PC-9 (cell line): ENCODE measurements at regions not wholly inside any gene's neighbourhood (a gene's known extent, or its start where the extent isn't known, plus 50 kb on each side); places are given as distances from the start of the nearest gene placed in this dataset.

Source experiments
- BruUV-seq: library from RNA; stranded (reverse); fragments of 400-500 nt; replicated peaks from 2 replicates; lab custom pipeline; 2021; lab: Mats Ljungman, UMichigan
- CTCF ChIA-PET: fragments of 300-600 bp; sonication (Branson Sonifier 250); formaldehyde crosslinking; loops from one replicate; lab custom pipeline; 2022; ENCODE audit warnings: antibody characterized with exemption; lab: Charles Lee
- POLR2A ChIA-PET: fragments of 300-600 bp; sonication (Branson Sonifier 250); formaldehyde crosslinking; loops from one replicate; lab custom pipeline; 2022; ENCODE audit warnings: antibody characterized with exemption; ENCODE audit not compliant: unreplicated experiment; lab: Charles Lee
- DNase-seq, 2 experiments: peaks; one replicate each; pipeline versions ENCODE4 v3.0.0 to v3.0.0-alpha.2; 2015 to 2022; ENCODE audit warnings: mixed read lengths in 1 of 2
- H2AFZ ChIP-seq: fragments of 200-600 bp; sonication (generic); 2 replicates; pipeline ENCODE4 v1.8.1; 2017; ENCODE audit warnings: antibody characterized with exemption
- H3F3A ChIP-seq: fragments of 200-600 bp; sonication (generic); 2 replicates; pipeline ENCODE4 v1.8.1; 2017; ENCODE audit warnings: antibody characterized with exemption, mild to moderate bottlenecking, low read depth; ENCODE audit not compliant: insufficient read depth
- H3K27ac ChIP-seq: fragments of 200-600 bp; sonication (generic); 2 replicates; pipeline ENCODE4 v1.6.1; 2016; ENCODE audit warnings: mixed run types
- H3K27me3 ChIP-seq: fragments of 200-600 bp; sonication (generic); 2 replicates; pipeline ENCODE4 v1.6.1; 2016; ENCODE audit warnings: low read depth, mixed run types; ENCODE audit not compliant: insufficient read depth
- H3K36me3 ChIP-seq: fragments of 200-600 bp; sonication (generic); 2 replicates; pipeline ENCODE4 v1.6.1; 2016; ENCODE audit warnings: low read depth, mixed run types
- H3K4me1 ChIP-seq: fragments of 200-600 bp; sonication (generic); replicated peaks from 2 replicates; pipeline ENCODE4 v1.6.1; 2016; ENCODE audit warnings: mixed run types; ENCODE audit not compliant: insufficient read depth
- H3K4me2 ChIP-seq: fragments of 200-600 bp; sonication (generic); 2 replicates; pipeline ENCODE4 v1.6.1; 2017; ENCODE audit warnings: mixed run types
- H3K4me3 ChIP-seq: fragments of 200-600 bp; sonication (generic); 2 replicates; pipeline ENCODE4 v1.6.1; 2016; ENCODE audit warnings: mixed run types
- H3K79me2 ChIP-seq: fragments of 200-600 bp; sonication (generic); 2 replicates; pipeline ENCODE4 v1.6.1; 2017; ENCODE audit warnings: low read depth, mixed run types
- H3K9me2 ChIP-seq: fragments of 200-600 bp; sonication (generic); 2 replicates; pipeline ENCODE4 v1.8.1; 2017; ENCODE audit warnings: mild to moderate bottlenecking; ENCODE audit not compliant: insufficient read depth
- H3K9me3 ChIP-seq: fragments of 200-600 bp; sonication (generic); 2 replicates; pipeline ENCODE4 v1.8.1; 2016; ENCODE audit warnings: low read depth; ENCODE audit not compliant: insufficient read depth
- H4K20me1 ChIP-seq: fragments of 200-600 bp; sonication (generic); 2 replicates; pipeline ENCODE4 v1.8.1; 2017; ENCODE audit not compliant: insufficient read depth
- CTCF ChIP-seq: fragments of 200-600 bp; sonication (generic); conservative IDR thresholded peaks from 2 replicates; pipeline ENCODE4 v1.6.1; 2017; ENCODE audit warnings: mixed run types, antibody characterized with exemption, mild to moderate bottlenecking, moderate library complexity
- EZH2 ChIP-seq: fragments of 200-600 bp; sonication (generic); IDR thresholded peaks from 2 replicates; pipeline ENCODE4 v1.8.0; 2017; ENCODE audit warnings: antibody characterized with exemption, low read depth
- intact Hi-C: fragments of 100-400 bp; cut with micrococcal nuclease; formaldehyde crosslinking; loops from one replicate; pipeline ENCODE4 v1.10.0; 2022; ENCODE audit not compliant: unreplicated experiment

DNA sequence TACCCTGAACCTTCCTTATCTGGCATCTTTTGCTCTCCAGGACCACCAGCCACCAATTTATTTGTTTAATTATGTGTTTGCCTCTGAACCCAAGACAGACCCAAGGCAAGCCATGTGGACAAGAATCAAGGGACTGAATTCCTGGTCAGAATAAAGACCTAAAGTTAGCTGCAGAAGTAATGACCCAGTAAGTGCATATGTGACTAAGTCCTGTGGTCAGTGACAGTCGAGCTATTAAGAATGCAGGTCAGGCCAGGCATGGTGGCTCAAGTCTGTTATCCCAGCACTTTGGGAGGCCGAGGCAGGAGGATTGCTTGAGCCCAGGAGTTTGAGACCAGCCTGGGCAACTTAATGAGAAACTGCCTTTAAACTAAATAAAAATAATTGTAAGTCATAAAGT, 139.4 kb downstream of the CCDC71L start:
- Histone ChIP-seq H3K9me3 (no peaks in the 10 kb centered on the region), H3K4me1 (no peaks in the 10 kb centered on the region), H3K9me2 (no peaks in the 10 kb centered on the region), H3K4me2 (no peak overlapping the region), H2AFZ (no peak overlapping the region; the same call in 1 of the 2 replicates), H4K20me1 (no peaks in the 10 kb centered on the region), H3K27ac (no peak overlapping the region), H3K4me3 (no peak overlapping the region), H3K27me3 (no peaks in the 10 kb centered on the region), H3F3A (no peaks in the 10 kb centered on the region), H3K36me3 (no peaks in the 10 kb centered on the region), H3K79me2 (no peaks in the 10 kb centered on the region)
- no TSS peak for BruUV-seq
- intact Hi-C loops, result no loop called here
- no peak for DNase-seq
- POLR2A ChIA-PET, result interaction anchor here (0.6 kb wide), 1 partner anchor 1558 kb away, joined by 6 read pairs; no protein-coding TSS in a partner anchor
- no peak for TF ChIP-seq CTCF
- no peak for TF ChIP-seq EZH2
- CTCF ChIA-PET, result no interaction called here

- H2AFZ ChIP-seq, result no peak overlapping the region; the same call in 1 of the 2 replicates
- H3F3A ChIP-seq, result no peaks in the 10 kb centered on the region
- no peak for DNase-seq
- POLR2A ChIA-PET, result interaction anchor here (0.6 kb wide), 1 partner anchor 1559 kb away, joined by 6 read pairs; no protein-coding TSS in a partner anchor
- no peaks in the 10 kb centered on the region for H3K27me3 ChIP-seq
- H3K79me2 ChIP-seq, result no peaks in the 10 kb centered on the region
- BruUV-seq, result no TSS peak
- no peaks in the 10 kb centered on the region for H3K9me2 ChIP-seq
- intact Hi-C loops, result no loop called here
- H3K4me2 ChIP-seq, result no peak overlapping the region
- no peaks in the 10 kb centered on the region for H4K20me1 ChIP-seq
- H3K4me3 ChIP-seq, result no peak overlapping the region
- no peaks in the 10 kb centered on the region for H3K9me3 ChIP-seq
- no peaks in the 10 kb centered on the region for H3K36me3 ChIP-seq
- CTCF ChIA-PET, result no interaction called here
- H3K27ac ChIP-seq, result no peak overlapping the region
- no peaks in the 10 kb centered on the region for H3K4me1 ChIP-seq
- no peak for TF ChIP-seq EZH2
- TF ChIP-seq CTCF, result no peak
These were observed 139.9 kb downstream of the CCDC71L start for GRCh38 chr7:106520962-106521514.

DNA sequence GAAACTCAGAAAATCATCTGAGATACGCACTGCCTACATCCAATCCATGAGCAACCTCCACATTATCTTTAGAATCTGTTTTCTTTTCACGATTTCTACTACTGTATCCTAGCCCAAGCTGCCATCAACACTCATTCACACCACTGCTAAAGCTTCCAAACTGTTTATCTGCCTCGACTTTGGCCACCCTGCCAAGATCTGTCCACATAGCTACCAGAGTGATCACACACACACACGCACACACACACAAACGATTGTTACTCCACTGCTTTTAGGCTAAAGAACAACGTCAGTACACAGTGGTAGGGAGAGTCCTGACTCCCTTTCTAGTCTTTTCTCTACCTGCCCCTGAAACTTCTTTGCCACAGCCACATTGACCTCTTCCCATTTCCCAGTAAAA, 142.0 kb downstream of the CCDC71L start:
- CTCF ChIA-PET, result no interaction called here
- BruUV-seq, result no TSS peak
- H4K20me1 ChIP-seq, result no peaks in the 10 kb centered on the region
- TF ChIP-seq EZH2, result no peak
- no peak for TF ChIP-seq CTCF
- H2AFZ ChIP-seq, result no peak overlapping the region
- H3K27me3 ChIP-seq, result no peaks in the 10 kb centered on the region
- H3K79me2 ChIP-seq, result no peaks in the 10 kb centered on the region
- H3K9me2 ChIP-seq, result no peaks in the 10 kb centered on the region
- no peaks in the 10 kb centered on the region for H3K36me3 ChIP-seq
- no peak overlapping the region for H3K4me3 ChIP-seq
- H3F3A ChIP-seq, result no peaks in the 10 kb centered on the region
- no peak overlapping the region for H3K27ac ChIP-seq
- no peak overlapping the region for H3K4me2 ChIP-seq
- POLR2A ChIA-PET, result no interaction called here
- DNase-seq, result no peak
- intact Hi-C loops, result no loop called here
- 0 out of 2 replicates have a peak, but pooled peaks cover 2% of the 10 kb centered on the region for H3K9me3 ChIP-seq
- no peaks in the 10 kb centered on the region for H3K4me1 ChIP-seq
